GM12873 (cell line): ENCODE measurements at regions not wholly inside any gene's neighbourhood (a gene's known extent, or its start where the extent isn't known, plus 50 kb on each side); places are given as distances from the start of the nearest gene placed in this dataset.

ENCODE experiments used
- CTCF ChIP-seq: IDR thresholded peaks from 2 replicates; pipeline ENCODE4 v1.5.1; 2012; ENCODE audit warnings: low read depth, mild to moderate bottlenecking, moderate library complexity, low read length, control low read depth; ENCODE audit not compliant: insufficient read depth; ENCODE audit errors: missing control alignments

- no peak for TF ChIP-seq CTCF
These were observed 70.7 kb upstream of the CCN6 start for GRCh38 chr6:111983193-111983592.

- TF ChIP-seq CTCF: no peak
These were observed 69.8 kb upstream of the CCN6 start for GRCh38 chr6:111984081-111984480.

- no peak for TF ChIP-seq CTCF
These were observed 69.2 kb upstream of the CCN6 start for GRCh38 chr6:111984516-111985201.

- no peak for TF ChIP-seq CTCF
These were observed 68.6 kb upstream of the CCN6 start for GRCh38 chr6:111985202-111985731.

- TF ChIP-seq CTCF: no peak
These were observed 67.3 kb upstream of the CCN6 start for GRCh38 chr6:111986651-111987050.

- no peak for TF ChIP-seq CTCF
These were observed 66.6 kb upstream of the CCN6 start for GRCh38 chr6:111987295-111987694.

GRCh38 chr6:111988926-111989325 lies 65.0 kb upstream of the CCN6 start:
- TF ChIP-seq CTCF: no peak
